ENCODE measurements at regions not wholly inside any gene's neighbourhood (a gene's known extent, or its start where the extent isn't known, plus 50 kb on each side); places are given as distances from the start of the nearest gene placed in this dataset.

GRCh38 chr11:110912437-110912836, 200.2 kb upstream of the ARHGAP20 start:
- H3K27me3 ChIP-seq (replicated peaks in 1 of 2; ENCODE audit: control insufficient read depth in 2 of 2, insufficient read depth in 2 of 2, low read length in 1 of 2): no peaks in the 10 kb centered on the region; a peak in 1 of 4 replicates
- WGBS (ENCODE audit: insufficient coverage, insufficient replicate concordance, low lambda C conversion rate, missing lambda C conversion rate): 25% methylated on average over 3 of the region's 3 CpGs
- ChIA-PET RAD21 (ENCODE audit: unreplicated experiment) (no interaction called here), SMC1A (ENCODE audit: uncharacterized antibody, unreplicated experiment) (no interaction called here), POLR2A (interaction anchor here (0.7 kb wide), 1 partner anchor 164 kb away, joined by 3 read pairs; no protein-coding TSS in a partner anchor), CTCF (no interaction called here)
- H3K4me1 ChIP-seq (ENCODE audit: control insufficient read depth, insufficient read depth, low read length): no peaks in the 10 kb centered on the region; the same call in 1 of the 2 replicates
- no peak overlapping the region for H3K9ac ChIP-seq (ENCODE audit: control insufficient read depth, insufficient read depth, low read length)
- TF ChIP-seq SKIL (IDR thresholded peaks at IDR 0.05; ENCODE audit: low read depth, poor library complexity, severe bottlenecking) (no peak), SREBF2 (IDR thresholded peaks at IDR 0.05; ENCODE audit: low read length) (no peak), EZH2 (IDR thresholded peaks at IDR 0.05; ENCODE audit: borderline replicate concordance, control insufficient read depth, low read depth, low read length) (no peak), MTA3 (IDR thresholded peaks at IDR 0.05; ENCODE audit: borderline replicate concordance, low read length) (no peak), EP300 (IDR thresholded peaks at IDR 0.05; ENCODE audit: borderline replicate concordance in 1 of 2, control insufficient read depth in 1 of 2, low read depth in 2 of 2, low read length in 2 of 2) (no peak), PRDM15 (CRISPR knock-in tag; IDR thresholded peaks at IDR 0.05) (no peak), LARP7 (IDR thresholded peaks at IDR 0.05) (no peak), BCLAF1 (IDR thresholded peaks at IDR 0.05) (no peak), DPF2 (IDR thresholded peaks at IDR 0.05) (no peak), RBBP5 (conservative IDR thresholded peaks at IDR 0.05) (no peak), JUNB (IDR thresholded peaks at IDR 0.05) (no peak), BMI1 (IDR thresholded peaks at IDR 0.05; ENCODE audit: borderline replicate concordance) (no peak), ESRRA (IDR thresholded peaks at IDR 0.05; ENCODE audit: low read length) (no peak), RELA (IDR thresholded peaks at IDR 0.05; ENCODE audit: borderline replicate concordance, partially characterized antibody) (no peak), MEF2B (IDR thresholded peaks at IDR 0.05; ENCODE audit: partially characterized antibody, poor library complexity, severe bottlenecking) (no peak), TCF12 (IDR thresholded peaks at IDR 0.05; ENCODE audit: low read depth, low read length) (no peak)
- H4K20me1 ChIP-seq (ENCODE audit: control insufficient read depth, insufficient read depth): no peaks in the 10 kb centered on the region
- no peak for DNase-seq (ENCODE audit: low read depth, low spot score)
- in situ Hi-C loops (cut with MboI) (no loop called here), intact Hi-C loops (cut with micrococcal nuclease; ENCODE audit: unreplicated experiment) (no loop called here)
- no peaks in the 10 kb centered on the region; the same call in 2 of the 3 replicates for H3K9me3 ChIP-seq (replicated peaks; ENCODE audit: control insufficient read depth, insufficient read depth, low read length)
- no peak overlapping the region for H2AFZ ChIP-seq (ENCODE audit: control insufficient read depth, low read depth, low read length)
- no TSS peak for BruUV-seq (replicated peaks)
- H3K4me2 ChIP-seq (ENCODE audit: control insufficient read depth, insufficient read depth): no peak overlapping the region
- no peaks in the 10 kb centered on the region for H3K36me3 ChIP-seq (ENCODE audit: control insufficient read depth in 2 of 2, insufficient read depth in 2 of 2, low read length in 1 of 2)
- no peak for FAIRE-seq
- ATAC-seq: no peak
- no peak overlapping the region for H3K4me3 ChIP-seq
- H3K27ac ChIP-seq (ENCODE audit: control insufficient read depth, insufficient read depth): no peak overlapping the region
- no peaks in the 10 kb centered on the region for H3K79me2 ChIP-seq (ENCODE audit: control insufficient read depth, insufficient read depth, low read length)

Data from GM12878 (cell line).